ENCODE measurements at regions not wholly inside any gene's neighbourhood (a gene's known extent, or its start where the extent isn't known, plus 50 kb on each side); places are given as distances from the start of the nearest gene placed in this dataset.

DNA sequence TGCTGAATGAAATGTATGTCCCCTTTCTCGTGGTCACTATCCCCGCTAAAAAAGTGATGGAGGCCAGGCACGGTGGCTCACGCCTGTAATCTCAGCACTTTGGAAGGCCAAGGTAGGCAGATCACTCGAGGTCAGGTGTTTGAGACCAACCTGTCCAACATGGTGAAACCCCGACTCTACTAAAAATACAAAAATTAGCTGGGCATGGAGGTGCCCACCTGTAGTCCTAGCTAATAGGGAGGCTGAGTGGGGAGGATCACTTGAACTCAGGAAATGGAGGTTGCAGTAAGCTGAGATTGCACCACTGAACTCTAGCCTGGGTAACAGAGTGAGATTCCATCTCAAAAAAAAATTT lies 91.4 kb upstream of the MKLN1 start:
- no peak for DNase-seq

DNA sequence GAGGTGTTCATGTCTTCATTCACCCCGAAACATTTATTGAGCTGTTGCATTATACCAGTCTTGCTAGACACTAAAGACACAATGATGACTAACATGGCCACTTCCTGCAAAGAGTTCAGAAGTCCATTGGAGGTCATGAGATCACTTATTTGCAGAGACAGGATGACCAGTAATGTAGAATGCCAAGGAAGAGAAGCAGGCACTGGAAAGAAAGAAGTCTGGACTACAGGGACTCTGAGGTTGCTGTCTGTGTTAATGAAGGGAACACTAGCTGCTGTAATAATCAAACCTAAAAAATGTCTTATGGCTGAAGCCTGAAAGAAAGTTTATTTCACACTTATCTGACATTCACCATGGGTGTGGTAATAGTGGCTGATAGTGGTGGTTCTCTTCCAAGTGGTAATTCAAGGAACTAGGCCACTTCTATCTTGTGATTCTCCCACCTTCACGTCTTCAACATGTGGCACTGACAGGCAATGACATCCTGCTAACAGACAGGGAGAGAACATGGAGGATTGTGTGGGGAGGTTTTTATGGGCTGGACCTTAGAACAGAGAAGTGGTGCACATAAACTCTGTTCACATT lies 89.2 kb upstream of the MKLN1 start:
- no peak for DNase-seq

DNA sequence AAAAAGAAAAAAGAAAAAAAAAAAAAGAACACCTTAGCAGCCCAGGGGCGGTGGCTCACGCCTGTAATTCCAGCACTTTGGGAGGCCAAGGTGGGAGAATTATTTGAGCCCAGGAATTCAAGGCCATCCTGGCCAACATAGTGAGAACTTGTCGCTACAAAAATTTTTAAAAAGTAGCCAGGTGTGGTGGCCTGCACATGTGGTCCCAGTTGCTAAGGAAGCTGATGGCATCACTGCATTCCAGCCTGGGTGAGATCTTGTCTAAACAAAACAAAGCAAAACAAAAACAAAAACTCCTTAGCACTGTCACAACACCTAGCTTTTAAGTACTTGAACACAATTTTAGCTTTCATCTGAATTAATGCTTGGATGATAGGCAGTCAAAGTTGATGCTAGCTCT lies 86.3 kb upstream of the MKLN1 start:
- no peak for DNase-seq

DNA sequence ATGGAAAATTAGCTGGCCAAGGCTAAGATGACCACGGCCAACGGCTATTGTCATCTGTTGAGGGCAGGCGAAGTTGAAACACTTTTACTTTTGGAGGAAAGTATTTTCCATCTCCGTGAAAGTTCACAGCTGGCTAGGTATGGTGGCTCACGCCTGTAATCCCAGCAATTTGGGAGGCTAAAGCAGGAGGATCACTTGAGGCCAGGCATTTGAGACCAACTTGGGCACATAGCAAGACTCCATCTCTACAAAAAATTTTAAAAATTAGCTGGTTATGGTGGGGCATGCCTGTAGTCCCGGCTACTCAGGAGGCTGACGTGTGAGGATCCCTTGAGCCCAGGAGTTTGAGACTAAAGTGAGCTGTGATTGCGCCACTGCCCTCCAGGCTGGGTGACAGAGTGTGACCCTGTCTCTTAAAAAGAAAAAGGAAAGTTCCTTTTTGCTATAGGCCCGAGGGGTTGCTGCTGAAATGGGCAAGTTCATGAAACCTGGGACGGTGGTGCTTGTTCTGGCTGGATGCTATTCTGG lies 85.5 kb upstream of the MKLN1 start:
- DNase-seq, result no peak

DNA sequence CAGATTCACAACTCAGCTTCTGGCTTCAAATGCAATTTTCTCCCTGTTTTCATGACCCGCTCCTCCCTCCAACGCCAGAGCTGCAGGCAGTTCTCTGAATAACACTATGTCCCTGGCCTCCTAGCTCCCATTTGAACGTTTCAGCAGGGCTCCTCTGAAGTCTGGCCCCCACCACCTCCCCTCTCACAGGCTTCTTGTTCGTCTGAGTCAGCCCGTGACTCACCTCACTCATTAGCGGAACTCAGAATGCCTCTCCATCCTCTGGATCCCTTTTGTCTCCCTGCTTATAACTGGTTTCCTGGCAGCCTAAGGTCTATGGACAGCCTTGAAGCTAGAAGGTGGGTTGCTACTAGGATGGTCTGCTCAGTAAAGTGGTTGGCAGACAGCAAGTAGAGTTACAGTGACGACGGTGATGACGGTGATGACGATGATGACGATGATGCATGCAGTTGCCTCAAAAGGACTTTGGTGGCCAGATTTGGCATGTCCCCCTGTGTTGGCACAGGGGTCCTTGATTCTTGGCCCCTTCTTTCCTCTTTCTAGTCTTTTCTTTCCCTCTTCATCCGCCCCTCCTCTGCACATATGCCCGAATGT lies 83.3 kb upstream of the MKLN1 start:
- DNase-seq, result no peak

DNA sequence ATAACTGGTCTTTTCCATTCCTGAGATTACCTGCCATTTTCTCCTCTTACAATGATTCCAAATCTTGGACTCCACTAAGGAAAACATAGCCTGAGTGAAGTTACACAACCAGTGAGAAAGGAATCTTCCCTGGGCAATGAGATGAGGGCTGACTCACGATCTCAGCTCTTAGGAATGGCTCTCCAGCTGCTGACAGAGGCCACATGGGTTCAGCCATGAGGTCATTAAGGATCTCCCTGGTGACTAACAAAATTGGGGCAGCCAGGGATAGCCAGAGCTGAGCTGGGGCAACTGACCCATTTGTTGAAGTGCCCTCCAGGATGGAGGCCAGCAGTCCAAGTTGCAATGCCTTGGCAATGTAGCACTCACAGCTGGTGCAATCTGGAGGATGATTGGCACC lies 78.7 kb upstream of the MKLN1 start:
- no peak for DNase-seq

DNA sequence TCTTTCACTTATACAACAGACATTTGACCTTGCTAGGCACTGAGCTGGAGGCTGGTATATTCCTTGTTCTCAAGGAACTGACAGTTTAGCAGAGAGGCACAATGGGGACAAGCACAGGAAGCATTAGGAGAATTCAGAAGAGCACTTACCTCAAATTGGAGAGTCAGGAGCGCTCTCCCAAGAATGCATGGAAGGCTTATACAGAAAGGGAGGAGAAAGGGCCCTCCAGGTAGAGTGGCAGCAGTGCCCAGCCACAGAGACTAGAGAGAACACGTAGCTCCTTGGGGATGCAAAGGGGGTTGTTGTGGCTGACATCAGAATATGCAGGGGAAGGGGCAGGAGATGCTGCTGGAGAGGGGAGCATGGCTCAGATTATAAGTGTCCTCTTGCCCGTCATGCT lies 78.2 kb upstream of the MKLN1 start:
- DNase-seq, result no peak

DNA sequence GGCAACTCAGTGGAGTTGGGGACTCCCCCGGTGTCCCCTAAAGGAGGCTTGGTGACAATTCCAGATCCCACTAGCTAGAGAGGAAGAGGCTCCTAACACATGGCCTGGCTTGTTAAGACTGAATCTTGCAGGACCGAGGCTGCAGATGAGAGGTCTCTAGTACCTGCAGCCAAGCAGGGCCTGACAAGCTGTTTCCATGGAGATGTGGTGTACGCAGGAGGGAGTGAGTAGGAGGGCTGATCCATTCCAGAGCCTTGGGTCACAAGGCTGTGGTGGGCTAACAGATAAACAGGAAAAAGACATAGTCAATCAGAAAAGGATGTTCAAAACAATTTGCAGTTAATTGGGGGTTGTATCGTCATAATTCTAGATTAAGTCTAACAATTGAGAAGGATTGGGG lies 77.3 kb upstream of the MKLN1 start:
- no peak for DNase-seq

DNA sequence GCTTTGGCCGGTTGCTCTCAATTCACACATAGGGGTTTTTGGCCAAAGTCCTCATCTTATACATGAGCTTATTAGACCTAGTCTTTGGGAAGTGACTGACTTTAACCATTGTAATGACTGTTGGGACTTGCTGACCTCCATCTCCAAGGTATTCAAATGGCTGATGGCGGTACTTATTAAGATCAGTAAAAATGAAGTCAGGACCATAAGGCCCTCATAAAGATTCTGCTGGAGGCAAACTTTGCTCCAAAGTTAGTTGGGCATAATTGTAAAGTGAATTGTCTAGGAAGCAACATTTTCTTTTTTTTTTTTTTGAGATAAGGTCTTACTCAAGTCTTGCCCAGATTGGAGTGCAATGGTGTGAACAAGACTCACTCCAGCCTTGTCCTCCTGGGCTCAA lies 76.3 kb upstream of the MKLN1 start:
- no peak for DNase-seq

DNA sequence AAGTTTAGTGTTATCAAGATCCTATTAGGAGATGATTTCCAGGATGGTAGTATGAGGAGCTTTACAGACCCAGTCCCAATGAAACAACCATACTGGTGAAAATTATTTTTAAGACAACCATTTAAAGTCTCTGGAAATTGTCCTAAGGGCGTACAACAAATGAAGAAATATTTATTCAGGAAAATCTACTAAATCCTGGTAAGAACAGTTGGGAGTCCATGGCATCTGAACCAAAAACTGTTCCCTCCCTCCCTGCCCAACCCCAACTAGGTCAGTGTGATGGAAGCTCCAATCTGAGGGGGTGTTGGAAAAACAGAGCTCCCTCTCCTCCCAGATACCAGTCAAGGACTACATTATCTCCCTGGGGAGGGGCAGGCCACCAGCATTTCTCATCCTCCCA lies 74.7 kb upstream of the MKLN1 start:
- no peak for DNase-seq

DNA sequence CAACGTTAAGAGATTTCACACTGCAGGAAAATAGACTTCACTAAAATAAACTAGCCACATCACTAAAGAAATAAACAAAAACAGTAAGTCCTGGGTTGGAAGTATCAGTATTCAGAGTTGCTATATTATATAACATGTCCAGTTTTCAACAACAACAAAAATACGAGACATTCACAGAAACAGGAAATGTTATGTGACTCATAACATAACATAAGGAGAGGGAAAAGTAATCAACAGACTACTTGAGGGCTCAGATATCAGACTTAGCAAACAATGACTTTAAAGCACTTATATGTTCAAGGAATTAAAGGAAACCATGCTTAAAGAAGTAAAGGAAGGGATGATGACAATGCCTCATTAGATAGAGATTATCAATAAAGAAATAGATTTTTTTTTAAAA lies 73.5 kb upstream of the MKLN1 start:
- DNase-seq, result no peak

DNA sequence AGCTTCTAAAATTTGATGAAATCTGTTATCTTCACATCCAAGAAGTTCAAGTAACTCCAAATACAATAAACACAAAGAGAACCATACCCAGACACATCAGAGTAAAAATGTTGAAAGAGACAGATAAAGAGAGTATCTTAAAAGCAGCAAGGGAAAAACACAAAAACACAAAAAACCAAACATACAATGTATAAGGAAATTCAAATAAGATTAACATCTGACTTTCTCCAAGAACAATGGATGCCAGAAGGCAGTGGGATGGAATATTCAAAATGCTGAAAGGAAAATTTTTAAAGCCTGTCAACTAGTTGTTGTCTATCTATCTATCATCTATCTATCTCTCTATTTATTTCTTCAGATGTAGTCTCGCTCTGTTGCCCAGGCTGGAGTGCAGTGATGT lies 72.4 kb upstream of the MKLN1 start:
- no peak for DNase-seq

DNA sequence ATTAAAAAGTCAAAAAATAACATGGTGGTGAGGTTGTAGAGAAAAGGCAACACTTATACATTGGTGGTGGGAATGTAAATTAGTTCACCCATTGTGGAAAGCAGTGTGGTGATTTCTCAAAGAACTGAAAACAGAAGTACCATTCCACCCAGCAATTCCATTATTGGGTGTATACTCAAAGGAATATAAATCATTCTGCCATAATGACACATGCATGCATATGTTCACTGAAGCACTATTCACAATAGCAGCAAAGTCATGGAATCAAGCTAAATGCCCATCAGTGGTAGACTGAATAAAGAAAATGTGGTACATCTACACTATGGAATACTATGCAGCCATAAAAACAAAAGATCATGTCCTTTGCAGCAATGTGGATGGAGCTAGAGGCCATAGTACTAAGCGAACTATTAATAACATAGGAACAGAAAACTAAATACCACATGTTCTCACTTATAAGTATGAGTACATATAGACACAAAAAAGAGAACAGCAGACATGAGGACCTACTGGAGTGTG lies 66.1 kb upstream of the MKLN1 start:
- DNase-seq, result no peak

DNA sequence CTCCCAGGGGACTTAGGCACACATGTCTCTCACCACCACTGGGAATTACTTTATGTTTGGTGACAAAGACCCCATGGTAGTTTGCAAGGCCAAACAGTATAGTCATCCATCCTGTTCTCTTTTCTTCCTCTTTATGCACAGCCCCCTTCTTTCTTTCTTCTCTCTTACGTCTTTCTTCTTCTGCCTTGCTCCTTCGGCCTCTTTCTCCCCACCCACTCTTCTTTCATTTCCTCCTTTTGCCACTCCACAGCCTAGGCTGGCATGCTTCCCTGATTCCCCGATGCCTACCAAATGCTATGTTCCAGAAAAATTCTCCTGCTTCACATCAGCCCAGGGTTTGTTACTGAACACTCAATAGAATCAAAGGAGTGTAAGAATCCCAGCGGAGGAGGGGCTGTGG lies 62.4 kb upstream of the MKLN1 start:
- no peak for DNase-seq

DNA sequence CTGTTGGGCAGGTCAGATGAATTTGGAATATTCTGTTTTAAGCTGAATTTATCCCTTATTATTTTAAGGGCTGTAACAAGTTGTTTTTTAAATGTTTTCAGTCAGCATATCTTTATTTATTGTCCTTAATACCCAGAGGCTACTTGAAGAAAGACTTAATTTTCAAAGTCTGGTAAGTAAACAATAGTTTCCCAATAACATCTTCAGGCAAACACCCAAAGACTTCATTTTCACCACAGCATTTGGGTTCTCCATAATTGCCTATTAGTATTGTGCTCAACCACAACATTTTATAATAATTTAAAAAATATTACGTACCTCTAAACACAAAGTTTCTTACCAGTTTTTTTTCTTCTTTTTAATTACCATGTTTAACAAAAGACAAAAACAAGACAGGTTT lies 60.0 kb upstream of the MKLN1 start:
- no peak for DNase-seq

DNA sequence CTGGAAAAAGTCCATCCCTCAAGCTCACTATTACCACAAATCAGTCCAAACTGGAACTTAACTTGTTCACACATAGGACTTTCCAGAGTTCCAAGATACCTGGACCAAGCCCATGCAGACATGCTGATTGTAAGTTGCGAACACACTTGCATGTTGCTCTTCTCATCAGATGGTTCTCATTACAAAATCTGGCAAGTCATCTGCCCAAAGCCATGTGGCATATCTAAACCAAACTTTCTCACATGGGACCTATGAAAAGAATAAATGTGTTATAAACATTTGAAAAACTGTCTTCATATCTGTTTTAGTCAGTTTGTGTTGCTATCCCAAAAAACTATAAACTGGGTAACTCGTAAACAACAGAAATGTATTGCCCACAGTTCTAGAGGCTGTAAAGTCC lies 58.8 kb upstream of the MKLN1 start:
- no peak for DNase-seq

DNA sequence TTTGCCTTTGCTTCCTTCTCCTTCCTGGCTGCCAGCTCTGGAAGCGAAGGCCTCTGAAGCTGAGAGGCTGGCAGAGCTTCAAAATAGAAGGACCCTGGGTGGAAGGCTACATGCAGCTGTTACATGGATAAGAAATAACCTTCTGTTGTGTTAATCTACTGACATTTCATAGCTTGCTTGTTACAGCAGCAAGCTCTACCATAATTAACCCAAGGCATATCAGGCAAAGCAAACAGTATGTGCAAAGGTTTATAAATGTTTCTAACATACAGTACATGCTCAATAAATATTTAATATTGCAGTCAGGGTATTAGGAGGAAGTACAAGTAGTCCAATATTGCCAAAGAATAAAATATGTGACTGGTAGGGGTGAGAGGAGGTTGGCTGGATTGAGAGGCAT lies 55.6 kb upstream of the MKLN1 start:
- DNase-seq, result no peak

DNA sequence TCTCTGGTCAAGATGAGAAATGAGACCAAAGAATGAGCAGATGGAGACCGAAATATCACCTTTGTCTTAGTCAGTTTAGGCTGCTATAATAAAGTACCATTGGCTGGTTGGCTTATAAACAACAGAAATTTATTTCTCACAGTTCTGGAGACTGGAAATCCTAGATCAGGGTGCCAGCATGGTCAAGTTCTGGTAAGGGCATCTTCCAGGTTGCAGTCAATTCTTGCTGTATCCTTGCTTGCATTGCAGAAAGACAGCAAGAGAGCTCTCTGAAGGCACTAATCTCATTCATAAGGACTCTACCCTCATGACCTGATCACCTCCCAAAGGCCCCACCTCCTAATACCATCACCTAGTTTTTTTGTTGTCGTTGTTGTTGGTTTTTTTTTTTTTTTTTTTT lies 52.7 kb upstream of the MKLN1 start:
- DNase-seq, result no peak

DNA sequence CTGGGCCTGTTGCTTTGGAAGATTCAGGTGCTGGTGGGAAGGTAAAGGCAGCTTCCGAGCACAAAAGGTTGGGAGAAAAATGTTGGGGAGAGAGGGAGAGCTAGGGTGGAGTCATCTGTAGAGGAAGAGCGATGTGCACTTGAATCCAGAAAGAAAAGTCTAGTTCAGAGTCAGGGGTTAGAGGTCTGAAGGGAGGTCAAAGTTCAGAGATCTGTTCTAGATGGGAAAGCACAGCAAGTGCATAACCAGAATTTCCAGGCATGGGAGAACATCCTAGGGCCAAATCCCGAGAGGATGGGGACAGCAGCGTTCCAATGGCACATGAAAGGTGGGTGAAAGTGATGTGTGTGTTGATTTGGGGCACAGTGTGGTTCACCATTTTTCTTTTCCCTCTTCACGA lies 51.5 kb upstream of the MKLN1 start:
- no peak for DNase-seq

DNA sequence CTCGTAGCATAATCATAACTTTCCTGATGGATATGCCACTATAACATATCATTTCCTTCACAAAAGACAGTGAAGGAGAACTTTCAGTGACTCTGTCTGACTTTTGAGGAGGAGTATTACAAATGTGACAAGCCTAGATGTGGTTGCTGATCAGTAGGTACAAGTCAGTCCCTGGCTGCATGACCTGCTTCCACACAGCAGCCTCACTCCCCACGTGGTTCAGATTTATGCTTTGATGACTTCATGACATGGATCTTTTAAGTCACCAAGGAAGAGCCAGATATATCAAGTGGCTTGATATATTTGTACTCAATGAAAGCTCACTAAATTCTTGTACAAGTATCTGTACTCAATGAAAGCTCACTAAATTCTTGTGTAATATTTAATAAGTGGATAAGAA lies 50.9 kb upstream of the MKLN1 start:
- no peak for DNase-seq
